Fibroblast of skin of back (primary cell): ENCODE measurements at regions not wholly inside any gene's neighbourhood (a gene's known extent, or its start where the extent isn't known, plus 50 kb on each side); places are given as distances from the start of the nearest gene placed in this dataset.
"Not testable (repeated sequence)": the region's sequence is repeated elsewhere in the genome, so short reads cannot be mapped to it uniquely, and the experiment has no call there.

Experiments used
- DNase-seq: peaks from one replicate; pipeline ENCODE4 v3.0.0-alpha.2; 2013

DNA sequence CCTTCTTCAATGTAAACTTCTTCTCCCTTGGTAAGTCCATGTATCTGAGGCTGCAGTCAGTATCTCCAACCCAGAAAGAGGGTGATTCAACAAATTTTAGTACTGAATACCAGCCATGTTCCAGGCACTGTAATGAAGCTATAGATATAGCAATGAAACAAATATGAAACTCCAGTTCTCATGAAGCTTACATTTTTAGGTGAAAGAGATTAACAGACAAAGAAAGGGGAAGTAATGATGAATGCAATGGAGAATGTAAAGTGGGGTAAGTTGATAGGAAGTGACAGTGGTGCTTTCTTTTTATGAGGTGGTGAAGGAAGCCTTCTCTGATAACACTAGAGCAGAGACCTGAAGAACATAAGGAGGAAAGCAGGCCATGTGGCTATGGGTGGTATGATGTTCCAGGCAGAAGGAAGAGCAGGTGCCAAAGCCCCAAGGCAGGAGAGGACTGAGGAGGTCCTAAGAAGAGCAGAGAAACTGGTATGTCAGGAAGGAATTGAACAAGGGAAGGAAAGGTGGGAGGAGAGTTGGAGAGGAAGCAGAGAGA is 143.6 kb downstream of the TFAP2B start:
- no peak for DNase-seq

DNA sequence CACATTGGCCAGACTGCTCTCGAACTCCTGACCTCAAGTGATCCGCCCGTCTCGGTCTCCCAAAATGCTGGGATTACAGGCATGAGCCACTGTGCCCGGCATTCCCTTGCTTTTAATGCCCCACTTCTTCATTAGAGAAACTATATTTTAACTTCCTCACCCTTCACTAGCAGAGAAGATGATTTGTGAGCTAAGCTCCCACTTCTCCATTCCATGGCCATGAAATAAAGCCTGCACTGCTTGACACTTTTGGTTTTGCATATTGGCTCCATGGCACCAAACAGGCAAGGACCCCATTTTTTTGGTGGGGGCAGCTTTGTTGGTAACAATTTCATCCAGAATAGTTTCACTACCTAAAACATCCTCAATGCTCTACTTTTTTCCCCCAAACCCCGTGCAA is 145.3 kb downstream of the TFAP2B start:
- DNase-seq: no peak

DNA sequence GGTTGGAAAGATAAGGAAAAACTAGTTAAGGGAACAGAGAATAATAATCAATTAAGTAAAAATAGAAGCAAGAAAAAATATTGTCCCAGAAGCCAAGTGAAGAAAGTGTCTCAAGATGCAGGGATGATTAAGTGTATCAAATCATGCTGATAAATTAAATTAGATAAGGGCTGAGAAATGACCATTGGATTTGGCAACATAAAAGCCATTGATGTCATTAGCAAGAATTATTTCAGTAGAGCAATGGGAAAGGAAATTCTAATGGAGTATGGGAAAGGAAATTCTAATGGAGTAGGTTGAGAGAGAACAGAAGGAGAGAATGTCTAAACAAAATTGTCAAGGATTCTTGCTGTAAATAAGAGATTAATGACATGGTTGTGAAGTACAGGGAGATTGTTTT is 146.8 kb downstream of the TFAP2B start:
- DNase-seq: no peak

DNA sequence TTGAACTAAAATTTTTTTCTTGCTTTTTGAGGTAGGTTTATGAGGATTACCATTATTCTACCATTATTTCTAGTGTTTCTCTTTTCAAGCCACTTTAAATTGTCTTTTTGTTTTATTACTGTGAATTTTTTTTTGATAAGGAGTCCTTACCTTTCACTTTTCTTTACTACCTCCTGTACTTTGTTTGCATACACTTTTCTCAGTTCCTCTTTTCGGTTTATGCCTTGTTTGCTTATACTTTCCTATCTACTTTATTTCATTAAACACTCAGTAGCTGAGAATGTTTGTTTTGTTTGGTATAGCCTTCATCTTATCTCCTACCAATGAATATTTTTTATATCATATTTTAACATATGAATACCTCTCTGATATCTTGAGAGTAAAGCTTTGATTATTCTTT is 147.9 kb downstream of the TFAP2B start:
- no peak for DNase-seq

DNA sequence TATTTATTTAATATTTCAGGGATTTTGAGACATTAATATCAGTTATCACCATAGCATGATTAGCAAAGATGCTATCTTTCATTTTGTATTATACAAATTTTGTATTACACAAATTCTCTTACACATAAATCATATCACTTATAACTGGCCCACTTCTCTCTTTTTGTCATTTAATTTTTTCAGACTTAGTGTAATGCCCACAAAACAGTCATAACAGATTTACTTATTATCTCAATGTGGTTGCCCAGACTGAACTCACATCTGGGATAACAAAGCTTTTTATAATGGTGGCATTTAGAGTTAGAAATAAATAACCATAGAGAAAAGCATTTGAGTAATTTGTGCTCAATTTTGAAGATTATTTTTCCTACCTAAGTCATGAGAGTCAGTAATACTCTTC is 148.3 kb downstream of the TFAP2B start:
- no peak for DNase-seq

DNA sequence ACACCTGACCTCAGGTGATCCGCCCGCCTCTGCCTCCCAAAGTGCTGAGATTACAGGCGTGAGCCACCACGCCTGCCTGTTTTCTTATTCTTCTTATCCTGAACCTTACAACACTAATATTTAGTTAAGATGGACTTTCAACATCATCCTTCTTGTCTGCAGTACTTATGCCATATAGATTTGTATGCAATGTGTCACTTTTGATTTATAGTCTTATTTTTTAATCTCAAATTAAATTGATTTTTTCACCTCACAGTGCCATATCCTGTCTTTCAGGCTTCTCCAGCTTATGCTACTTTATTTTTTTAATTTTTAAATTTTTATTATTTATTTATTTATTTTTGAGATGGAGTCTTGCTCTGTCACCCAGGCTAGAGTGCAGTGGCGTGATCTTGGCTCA is 149.6 kb downstream of the TFAP2B start:
- DNase-seq: not testable (repeated sequence)

DNA sequence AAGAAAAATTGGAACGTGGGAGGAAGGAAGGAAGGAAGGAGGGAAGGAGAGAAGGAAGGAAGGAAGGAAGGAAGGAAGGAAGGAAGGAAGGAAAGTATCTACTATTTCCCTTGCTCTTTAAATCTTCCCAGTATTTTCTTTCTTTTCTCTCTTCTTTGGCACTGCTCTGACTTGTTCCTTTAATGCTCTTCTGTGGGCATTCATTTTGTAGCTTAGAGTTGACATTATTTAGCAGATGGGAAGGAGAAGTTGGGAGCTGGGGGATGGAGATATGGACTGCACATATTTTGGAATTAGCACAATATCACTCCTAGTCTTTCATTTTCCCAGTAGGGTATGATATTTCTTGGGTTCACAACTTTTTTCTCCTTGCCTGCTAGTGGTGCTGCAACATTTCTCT is 152.2 kb downstream of the TFAP2B start:
- no peak for DNase-seq

DNA sequence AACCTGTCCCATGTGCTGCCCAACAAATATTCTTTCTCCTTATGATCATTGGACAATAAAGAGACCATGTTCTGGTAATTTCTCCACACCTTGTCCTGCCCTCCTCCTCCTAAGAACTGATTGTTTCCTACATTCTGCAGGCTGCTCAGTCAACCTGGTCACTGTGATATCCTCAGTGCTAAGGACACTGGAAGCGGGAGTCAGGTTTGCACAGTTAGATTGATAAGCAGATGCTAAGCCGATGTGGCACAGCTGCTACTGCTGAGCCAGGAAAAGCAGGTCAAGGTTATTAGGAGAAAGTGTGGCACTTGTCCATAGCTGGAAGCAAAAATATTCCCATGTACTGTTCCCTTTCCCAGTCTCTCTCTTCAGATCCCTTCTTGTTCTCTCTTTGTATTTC is 154.8 kb downstream of the TFAP2B start:
- DNase-seq: no peak

DNA sequence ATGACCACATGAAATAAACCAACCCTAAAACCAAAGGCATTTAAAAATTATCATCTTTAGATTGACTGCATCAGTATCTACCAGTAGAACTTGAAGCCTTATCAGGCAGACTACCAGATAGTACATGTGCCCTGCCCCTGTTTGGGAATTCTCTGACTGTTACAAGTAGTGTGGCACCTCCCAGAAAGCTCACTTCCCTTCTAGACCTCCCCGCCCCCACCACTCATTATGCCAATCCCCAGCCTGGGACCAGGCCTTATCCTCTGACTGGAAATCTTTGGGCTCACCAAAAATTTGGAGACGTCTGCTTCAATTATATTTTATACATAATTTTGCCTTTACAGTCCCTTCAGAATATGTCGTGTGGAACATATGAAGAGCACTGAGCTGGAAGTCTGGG is 155.6 kb downstream of the TFAP2B start:
- DNase-seq: no peak

DNA sequence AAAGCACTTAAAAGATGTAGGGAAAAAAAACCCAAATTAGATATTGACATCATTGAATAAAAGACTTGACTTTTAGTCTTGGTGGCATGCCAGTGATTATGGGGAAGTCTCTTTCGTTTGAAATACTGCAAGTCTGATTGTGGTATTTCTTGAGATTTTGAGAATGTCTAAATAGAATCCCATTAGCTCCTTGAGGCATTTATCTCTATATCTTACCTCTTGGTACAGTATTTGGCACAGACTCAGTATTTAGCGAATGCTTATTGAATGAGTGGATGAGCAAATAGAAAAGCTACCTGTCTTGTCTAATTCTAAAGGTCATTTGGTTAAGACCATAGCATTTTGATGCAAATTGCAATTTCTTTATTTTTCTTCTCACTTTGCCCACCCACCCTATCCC is 156.5 kb downstream of the TFAP2B start:
- no peak for DNase-seq

DNA sequence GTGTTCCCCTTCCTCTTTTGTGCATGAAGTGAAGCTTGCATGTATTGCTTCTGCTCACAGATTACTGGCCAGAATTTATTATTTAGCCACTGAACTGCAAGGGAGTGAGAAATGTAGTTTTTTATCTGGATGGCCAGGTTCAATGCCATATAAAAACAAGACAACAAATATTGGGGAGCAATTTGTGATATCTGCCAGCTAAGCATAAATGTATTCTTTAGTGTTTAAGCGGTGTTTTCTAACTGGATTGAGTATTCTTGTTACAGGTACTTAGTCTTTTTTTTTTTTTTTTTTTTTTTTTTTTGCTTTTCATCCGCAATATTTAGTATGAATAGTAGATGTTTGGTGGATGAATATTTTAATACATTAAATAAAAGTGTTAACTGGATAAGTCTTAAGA is 158.2 kb downstream of the TFAP2B start:
- no peak for DNase-seq

DNA sequence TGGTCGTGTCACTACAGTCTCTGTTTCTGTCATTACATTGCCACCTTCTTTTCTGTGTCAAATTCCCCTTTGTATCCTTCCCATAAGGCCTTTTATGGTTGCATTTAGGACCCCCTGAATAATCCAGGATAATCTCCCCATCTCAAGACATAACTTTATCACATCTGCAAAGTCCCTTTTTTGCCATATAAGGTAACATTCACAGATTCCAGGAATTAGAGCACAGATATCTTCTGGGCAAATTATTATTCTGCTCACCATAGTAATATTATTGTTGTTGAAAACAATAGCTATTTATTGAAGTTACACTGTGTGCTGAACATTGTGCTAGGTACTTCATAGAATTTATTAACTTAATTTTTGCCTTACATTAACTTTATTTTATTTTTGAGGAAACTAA is 159.1 kb downstream of the TFAP2B start:
- no peak for DNase-seq

DNA sequence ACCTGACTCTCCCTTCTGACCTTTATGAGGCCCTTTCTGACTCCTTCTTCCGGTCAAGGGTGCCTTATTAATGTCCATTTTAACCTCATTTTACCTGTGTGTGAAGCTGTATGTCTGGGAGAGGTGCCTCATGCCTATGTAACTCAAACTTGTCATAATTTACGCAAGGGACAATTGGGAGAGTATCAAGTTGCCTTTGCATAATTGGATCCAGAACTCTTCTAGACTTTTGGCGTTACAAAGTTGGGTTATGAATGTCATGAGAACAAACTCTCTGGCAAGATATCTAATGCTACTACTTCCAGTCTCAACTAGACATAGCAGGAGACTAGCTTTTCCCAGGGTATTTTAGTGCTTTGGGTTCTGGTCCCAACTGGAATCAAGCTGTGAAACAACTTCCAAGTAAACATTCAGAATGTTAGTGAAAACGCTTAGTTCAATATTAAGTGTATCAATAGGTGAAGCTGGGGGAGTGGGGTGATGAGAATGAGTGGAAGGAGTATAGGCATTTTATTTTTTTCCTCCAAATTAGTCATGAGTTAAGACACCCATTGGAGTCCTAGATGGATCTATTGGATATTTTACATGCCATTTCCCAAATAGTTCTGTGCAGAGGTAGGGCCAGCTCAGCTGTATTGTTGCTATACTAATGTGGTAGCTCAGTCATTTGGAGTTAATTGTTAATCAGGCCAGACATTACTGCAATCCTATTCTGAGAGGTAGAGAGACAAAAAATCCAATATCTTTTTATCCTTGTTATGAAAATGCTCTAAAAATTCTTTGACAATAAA is 159.9 kb downstream of the TFAP2B start:
- DNase-seq: no peak

DNA sequence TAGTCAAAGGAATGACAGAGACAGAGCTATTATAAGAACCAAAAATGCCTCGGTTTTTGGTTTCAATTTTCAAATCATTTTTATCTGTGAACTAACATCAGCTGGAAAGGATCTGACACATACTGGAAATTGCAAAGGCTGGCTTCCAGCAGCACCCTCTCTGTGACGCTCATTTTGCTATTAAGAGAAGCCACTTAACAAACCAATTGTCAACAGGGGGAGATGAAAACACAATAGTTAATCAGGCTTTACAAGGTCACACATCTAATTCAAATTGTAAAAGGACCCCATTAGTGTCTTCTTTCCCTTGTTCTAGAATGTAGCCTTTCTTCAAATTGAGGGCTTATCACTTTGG is 160.5 kb downstream of the TFAP2B start:
- no peak for DNase-seq

DNA sequence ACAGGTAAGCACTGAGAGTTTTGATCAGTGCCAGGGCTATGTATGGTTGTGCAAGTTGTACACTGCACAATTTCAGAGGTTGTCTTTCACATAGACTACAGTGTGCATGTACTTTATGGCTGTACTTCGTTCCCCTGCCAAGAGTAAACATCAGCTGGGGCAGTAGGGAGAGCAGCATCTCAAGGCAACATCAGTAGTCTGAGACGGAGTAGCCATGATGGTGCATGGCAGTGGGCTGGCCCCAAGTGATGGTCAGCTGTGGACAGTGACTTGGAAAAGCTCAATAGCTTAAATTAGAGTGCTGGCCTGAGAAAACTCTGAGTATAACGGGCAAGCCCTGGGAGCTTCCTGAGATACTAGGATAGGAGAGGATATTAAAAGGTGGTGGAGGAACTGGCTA is 165.5 kb downstream of the TFAP2B start:
- no peak for DNase-seq

DNA sequence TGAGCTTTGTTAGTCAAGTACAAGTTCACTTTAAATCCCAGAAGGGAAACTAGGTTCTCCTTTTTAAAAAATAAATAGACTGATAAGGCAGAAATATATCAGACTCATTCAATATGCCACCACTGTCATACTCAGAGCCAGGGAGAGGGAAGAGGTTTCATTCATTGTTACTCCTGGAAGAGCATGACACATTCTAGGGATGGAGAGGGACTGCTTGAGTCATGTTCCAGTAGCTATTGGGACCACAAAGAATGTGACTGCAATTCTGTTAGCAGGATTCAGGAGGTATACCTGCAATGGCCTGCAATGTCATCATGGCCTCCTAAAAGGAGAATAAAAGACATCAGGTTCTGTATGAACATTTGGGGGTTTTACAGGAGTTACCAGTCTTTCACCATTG is 167.6 kb downstream of the TFAP2B start:
- DNase-seq: peak; percentile 15

DNA sequence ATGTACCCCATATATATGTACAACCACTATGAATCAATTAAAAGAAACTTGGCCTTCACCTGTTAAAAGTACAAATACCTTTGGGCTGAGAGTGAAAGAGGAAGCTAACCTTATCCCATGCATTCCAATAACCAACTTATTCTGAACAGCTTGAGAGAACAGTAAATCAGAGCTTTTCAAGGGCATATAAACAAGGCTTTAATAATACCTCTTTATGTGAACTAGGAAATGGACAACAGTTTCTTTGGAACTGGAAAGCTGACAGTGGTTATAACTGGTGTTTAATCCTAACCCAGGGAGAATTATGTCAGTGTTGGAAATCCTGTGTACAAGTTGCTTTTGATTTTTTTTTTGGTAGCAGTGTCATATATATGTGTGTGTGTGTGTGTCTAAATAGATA is 170.5 kb downstream of the TFAP2B start:
- DNase-seq: no peak

DNA sequence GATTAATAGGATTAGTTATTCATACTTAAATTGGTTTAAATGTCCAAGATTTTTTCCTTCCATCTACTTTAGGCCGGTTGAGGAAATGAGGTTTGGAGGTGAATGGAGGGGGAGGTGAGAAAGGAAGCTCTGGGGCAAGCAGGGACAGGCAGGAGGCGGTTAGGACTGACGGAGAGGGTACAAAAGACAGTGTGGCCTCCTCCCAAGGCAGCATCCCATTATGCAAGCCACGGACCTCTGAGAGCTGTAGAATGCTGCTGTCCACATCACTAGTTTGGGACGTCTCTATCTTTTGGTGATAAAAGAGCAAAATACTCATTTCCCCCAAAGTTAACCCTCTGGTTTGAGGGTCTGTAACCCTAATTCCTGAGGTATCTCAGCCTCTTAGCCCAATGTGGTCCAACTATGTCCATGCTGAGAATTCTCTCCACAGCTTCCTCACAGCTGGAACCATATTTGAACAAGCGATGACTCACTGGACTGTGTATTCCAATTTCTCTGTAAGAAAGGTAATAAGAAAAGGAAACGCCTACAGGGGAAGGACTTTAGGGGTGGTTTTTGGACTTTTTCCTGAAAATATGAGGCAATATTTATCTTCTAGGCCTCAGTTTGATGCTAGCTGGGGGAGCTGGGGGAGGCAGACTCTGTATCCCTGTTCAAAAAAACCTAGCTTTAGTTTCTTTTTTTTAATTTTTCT is 172.2 kb downstream of the TFAP2B start:
- peak; percentile 35 for DNase-seq

DNA sequence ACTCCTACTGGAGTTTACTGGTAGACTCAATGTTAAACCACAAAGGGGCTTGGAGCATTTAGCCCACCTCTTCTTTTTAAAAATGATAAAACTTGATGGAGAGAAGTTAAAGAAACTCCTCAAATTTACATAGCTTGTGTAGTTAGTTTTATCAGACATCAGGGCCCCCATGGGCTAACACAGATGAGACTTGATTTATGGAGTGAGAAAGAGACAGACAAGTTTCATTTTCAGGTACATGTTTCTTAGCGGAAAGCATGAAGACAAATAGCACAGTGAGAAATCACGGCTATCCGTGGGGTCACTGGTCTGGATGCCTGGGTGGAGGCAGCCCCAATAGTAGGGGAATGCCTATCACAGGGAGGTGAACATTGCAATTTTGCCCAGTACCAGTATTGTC is 173.6 kb downstream of the TFAP2B start:
- no peak for DNase-seq

DNA sequence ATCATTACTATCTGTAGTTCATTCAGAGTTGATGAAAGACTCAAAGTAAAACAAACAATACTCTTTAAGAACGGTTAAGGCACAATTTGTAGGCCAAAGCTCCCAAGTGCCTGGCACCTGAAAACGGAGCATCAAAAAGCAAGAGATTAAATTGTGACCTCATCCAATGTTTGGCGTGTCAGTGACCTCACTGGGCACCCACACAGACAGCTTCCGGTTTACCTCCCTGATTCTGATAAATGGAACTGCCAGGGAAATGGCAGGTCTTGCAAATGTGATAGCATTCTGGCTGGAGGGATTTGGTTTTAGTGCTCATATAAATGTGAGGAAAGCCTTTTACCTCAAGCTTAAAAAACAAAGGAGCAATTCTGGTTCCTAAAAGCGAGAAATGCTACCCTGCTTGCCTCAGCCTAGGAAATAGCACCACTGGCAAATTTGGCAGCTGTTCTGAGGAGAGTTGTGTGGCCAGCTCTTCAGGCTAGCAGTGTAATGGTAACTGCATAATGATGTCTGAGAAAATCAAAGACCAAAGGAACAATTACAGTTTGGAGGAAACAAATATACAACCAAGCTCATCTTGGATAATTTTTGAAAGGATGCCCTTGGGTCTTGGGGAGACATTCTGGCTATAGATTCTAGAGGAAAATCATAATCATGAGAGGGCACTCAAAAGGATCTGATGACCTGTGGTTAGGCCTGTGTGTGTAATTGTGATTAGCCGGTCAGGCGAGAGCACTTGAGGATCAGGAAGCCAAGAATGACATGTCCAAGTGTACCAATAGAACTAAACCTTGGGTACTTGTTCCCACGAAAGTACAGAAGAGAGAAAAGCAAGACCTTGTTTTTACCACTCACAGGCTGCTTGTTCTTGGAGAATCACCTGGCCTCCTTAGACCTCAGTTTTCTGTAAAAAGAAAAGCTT is 174.3 kb downstream of the TFAP2B start:
- DNase-seq: no peak

DNA sequence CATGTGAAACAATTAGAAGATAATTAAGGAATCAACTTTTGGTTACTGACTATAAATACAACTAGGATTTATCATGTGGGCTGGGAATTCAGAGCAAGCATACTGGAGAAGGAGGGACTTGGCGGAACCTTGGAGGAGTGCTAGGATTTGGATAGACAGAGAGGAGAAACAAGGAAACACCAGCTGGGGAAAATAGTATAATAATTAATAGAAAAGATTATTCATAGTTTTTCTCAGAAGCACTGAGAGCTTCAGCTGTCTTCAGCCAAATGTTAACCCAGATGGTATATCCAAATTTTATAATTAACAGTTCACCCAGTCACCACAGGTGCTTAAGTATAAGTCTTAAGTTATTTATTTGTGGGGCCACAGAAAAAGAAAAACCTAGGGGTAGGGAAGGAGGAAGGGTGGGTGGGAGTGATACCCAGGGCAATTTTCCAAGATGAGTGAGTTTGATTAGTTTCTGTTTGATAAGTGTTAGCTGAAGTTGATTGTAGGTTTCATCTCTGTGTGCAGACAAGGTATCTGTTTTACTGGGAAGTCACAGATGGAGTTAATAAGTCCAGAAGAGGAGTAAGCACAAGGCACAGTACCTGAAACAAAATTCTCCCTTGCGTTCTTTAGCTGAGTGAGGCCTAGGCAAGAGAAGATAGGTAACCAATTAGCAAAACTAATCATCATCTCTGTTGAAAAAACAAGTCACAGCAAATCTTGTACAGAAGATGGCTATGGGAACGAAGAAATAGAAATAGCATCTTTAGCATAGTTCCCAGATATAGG is 175.5 kb downstream of the TFAP2B start:
- no peak for DNase-seq

DNA sequence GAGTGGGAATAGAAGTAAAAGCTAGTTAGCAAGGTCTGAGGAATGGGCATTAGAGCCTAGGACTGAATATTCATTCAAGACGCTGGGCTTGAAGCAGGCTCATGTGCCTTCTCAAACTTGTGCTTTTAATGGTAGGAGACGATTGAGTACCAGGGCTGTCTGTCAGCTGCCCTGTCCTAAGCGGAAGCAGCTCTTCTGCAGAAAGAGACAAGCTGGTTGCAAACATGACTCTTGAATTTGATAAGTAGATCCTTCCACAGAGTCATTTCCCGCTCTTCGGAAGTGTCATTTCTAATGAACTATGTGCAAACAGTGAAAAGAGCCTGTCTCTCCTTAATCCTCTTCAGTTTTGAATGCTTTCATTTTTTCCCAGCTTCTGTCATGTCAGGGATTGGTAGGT is 176.4 kb downstream of the TFAP2B start:
- no peak for DNase-seq
